Erythroblast (primary cell): ENCODE measurements at regions not wholly inside any gene's neighbourhood (a gene's known extent, or its start where the extent isn't known, plus 50 kb on each side); places are given as distances from the start of the nearest gene placed in this dataset.

Experiments used
- DNase-seq, 2 experiments: peaks; one replicate each; lab custom pipeline; 2025; lab: John Stamatoyannopoulos, UW
- GATA1 ChIP-seq: IDR thresholded peaks from 2 replicates; pipeline ENCODE4 v1.6.1; 2011; ENCODE audit warnings: low read depth, mild to moderate bottlenecking, control low read depth, low read length, moderate library complexity
- POLR2A ChIP-seq: IDR thresholded peaks from 2 replicates; pipeline ENCODE4 v1.6.1; 2011; ENCODE audit warnings: mild to moderate bottlenecking, low read length

GRCh38 chr6:93823489-93823888 lies 404.1 kb upstream of the EPHA7 start:
- TF ChIP-seq POLR2A (no peak), GATA1 (no peak)
- DNase-seq, result no peak

DNA sequence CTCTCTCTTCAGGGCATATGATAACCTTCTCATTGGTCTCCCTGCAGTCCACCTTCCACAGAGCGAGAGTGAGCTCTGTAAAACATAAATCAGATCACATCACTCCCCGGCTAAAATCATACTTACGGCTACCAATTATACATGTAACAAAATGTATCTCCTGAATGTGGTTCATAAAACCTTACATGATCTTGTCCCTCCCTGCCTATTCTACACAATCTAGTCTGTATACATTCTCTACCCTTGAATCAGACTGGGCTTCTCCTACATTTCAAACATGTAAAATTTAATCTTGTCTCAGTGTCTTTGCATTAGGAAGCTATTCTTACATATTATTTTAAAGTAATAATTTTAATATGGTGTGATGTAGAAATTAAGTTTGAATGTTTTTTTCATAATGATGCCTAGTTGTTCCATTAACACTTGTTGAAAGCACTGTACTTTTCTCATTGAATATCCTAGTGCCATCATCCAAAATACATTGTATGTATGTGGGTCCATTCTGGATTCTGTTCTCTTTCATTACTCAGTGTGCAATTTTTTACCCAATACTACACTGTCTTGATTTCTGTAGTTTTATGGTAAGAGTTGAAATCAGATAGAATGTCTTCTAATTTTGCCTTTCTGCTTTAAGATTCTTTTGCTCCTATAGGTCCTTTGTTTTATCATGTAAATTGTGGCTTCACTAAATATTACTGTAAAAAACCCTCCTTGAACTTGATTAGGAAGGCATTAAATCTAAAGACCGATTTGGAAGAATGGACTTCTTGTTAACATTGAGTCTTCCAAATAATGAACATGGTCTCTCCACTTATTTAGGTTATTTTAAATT lies 403.3 kb upstream of the EPHA7 start:
- no peak for DNase-seq
- TF ChIP-seq POLR2A (no peak), GATA1 (no peak)

- no peak for DNase-seq
Measured at GRCh38 chr6:93821953-93822352, 402.6 kb upstream of the EPHA7 start.

DNA sequence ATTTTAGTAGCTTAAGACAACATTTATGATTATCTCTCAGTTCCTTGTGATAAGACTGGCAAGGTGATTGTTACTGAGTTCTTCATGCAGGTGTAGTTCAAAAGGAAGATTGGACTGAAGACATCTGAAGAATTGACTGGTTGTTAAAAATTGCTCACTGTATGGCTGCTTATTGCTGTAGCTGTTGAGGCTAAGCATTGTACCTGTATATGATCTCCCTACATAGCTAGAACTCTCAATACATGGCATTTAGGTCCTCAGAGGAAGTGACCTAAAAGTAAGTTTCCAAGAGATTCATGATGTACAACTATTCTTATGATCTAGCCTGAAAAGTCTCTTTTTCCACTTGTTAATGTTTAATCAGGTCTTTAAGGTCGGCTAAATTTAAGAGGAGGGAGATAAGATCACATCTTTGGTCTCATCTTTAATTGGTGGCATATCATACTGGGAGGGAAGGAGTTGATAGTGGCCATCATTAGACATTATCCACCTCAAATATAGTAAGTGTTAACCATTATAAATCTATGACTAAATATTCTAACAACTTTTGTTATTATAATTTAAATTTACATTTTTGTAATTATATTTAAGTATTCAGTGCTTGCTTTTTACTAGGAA lies 401.2 kb upstream of the EPHA7 start:
- DNase-seq, result no peak
- TF ChIP-seq GATA1 (no peak), POLR2A (no peak)

More at GRCh38 chr6:93821953-93822352, 402.6 kb upstream of the EPHA7 start:
- TF ChIP-seq GATA1 (no peak), POLR2A (no peak)

- TF ChIP-seq GATA1 (no peak), POLR2A (no peak)
- no peak for DNase-seq
Measured at GRCh38 chr6:93819189-93819588, 399.8 kb upstream of the EPHA7 start.

GRCh38 chr6:93817937-93818336 lies 398.6 kb upstream of the EPHA7 start:
- TF ChIP-seq POLR2A (no peak), GATA1 (no peak)
- no peak for DNase-seq

DNA sequence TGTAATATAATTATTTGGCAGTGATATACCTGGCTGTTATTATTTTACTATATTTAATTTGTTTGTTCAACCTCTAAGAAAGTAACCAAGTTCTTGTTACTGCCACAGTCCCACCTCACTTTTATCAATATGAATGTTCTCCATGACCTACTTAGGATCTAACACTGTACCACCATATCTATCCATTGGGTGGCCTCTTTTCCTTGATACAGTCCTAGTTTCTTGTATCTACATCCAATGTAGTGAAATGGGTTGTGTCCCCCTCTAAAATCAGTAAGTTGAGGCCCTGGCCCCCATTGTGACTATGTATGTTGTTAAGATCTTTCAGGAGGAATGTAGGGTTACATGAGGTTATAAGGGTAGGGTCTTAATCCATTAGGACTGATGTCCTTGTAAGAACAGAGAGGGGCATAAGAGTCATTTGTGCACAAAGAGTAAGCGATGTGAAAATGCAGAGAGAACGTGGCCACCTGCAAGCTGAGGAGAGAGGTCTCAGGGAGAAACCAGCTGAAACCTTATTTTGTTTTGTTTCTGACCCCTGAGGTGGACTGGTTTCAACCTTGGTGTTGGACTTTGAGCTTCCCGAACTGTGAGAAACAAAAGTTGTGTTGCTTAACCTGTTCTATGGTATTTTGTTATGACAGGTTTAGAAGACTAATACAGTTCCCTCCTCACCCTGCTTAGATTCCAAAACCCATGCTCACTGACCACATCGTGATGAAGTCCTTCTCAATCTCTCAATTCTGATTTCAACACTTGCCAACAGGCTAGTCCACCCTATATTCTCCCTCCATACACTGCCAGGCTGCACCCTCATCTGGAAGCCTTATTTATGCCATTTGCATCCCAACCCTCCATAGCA lies 387.3 kb upstream of the EPHA7 start:
- TF ChIP-seq POLR2A (no peak), GATA1 (no peak)

GRCh38 chr6:93801101-93801847 lies 381.9 kb upstream of the EPHA7 start:
- no peak for DNase-seq
- TF ChIP-seq GATA1, result no peak
- TF ChIP-seq POLR2A, result no peak

More for the DNA sequence above, 387.3 kb upstream of the EPHA7 start:
- no peak for DNase-seq

DNA sequence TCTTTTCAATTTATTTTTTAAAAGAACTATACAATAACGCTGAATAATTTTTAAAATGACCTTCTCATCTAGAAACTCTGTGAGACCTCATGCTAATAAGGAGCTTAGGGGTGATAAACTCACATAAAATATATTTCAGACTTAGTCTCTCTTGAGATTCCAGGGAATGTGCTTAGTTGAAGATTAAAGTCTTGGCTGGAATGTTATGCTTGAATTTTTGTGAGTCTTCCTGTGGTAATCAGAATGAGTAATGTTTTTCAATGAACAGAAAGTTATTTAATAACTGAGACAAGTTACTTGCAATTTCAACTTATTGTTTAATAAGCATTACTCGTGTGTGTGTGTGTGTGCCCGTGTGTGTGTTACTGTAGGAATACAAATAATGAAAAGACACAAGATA lies 379.9 kb upstream of the EPHA7 start:
- TF ChIP-seq GATA1 (no peak), POLR2A (no peak)
- no peak for DNase-seq

DNA sequence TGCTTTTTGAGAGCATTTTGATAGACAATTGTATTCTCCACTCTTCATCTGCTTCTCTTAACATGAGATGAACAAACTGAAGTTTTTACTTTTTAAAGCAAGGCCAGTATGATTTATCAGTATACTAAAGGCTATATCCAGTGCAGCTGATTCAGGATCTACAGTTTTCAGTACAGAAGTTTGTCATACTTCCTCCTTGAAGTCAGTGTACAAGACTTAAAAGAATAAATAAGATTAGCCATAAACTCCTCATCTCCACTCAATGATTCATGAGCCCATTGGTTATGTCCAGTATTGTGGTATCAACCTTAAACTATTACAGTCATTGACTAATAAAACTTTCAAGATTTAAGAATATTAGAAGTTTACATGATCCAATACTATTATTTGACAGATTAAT lies 374.8 kb upstream of the EPHA7 start:
- DNase-seq, result no peak
- TF ChIP-seq GATA1 (no peak), POLR2A (no peak)

DNA sequence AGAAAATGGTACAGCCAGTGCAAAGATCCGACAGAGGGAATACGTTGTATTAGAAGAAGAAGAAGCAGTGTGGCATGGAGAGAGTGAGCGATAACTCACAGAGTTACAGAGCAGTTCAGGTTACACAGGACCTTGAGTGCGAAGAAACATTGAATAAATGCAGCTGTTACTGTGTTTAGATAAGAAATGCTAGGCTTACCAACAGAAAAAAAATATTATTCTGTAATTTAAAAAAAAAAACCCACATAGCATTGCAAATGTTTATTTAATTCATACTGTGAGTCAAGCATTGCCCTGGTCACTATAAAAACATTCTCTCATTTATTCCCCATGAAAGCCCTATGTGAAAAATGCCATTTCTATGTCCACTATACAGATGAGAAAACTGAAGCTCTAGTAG lies 373.4 kb upstream of the EPHA7 start:
- DNase-seq, result no peak
- TF ChIP-seq POLR2A, result no peak
- no peak for TF ChIP-seq GATA1

DNA sequence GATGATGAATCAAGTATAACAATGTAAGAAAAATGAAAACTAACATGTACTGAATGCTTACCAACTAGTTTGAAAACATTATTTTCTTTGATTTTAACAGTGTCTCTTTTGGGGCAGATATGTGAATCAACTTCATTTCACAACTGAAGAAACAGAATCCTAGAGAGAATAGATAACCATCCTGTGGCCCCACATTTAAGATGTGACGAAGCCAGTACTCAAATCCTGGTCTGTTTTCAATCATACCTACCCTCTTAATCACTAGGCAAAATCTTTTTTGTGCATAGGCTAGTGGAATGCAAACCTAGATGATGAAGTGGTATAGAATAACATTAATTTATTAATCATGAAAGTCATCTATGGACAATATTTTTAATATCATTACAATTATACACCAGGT lies 371.6 kb upstream of the EPHA7 start:
- DNase-seq, result no peak
- TF ChIP-seq GATA1 (no peak), POLR2A (no peak)

GRCh38 chr6:93789532-93789931 lies 370.2 kb upstream of the EPHA7 start:
- DNase-seq, result no peak
- TF ChIP-seq GATA1 (no peak), POLR2A (no peak)

GRCh38 chr6:93787841-93788240 lies 368.5 kb upstream of the EPHA7 start:
- DNase-seq, result no peak
- TF ChIP-seq GATA1 (no peak), POLR2A (no peak)
